ENCODE measurements at regions not wholly inside any gene's neighbourhood (a gene's known extent, or its start where the extent isn't known, plus 50 kb on each side); places are given as distances from the start of the nearest gene placed in this dataset.

GRCh38 chr10:9944690-9945089 lies 1073.0 kb upstream of the CELF2 start:
- no peak overlapping the region for H3K27ac Mint-ChIP-seq (ENCODE audit: unreplicated experiment)
- no TSS peak for BruUV-seq (replicated peaks)
- no peaks in the 10 kb centered on the region; the same call in 1 of the 2 replicates for H3K9me3 ChIP-seq

GRCh38 chr10:9950070-9950469 lies 1067.6 kb upstream of the CELF2 start:
- Histone ChIP-seq H3K4me1 (no peaks in the 10 kb centered on the region), H3K36me3 (ENCODE audit: control insufficient read depth, insufficient read depth, low read length) (no peaks in the 10 kb centered on the region), H3K27me3 (replicated peaks; ENCODE audit: control insufficient read depth, insufficient read depth, low read length) (no peaks in the 10 kb centered on the region), H3K9me3 (no peaks in the 10 kb centered on the region; the same call in 1 of the 2 replicates), H3K4me3 (ENCODE audit: low read depth, low read length) (no peak overlapping the region)
- no TSS peak for BruUV-seq (replicated peaks)
- Mint-ChIP-seq H3K9me3 (ENCODE audit: unreplicated experiment) (no peaks in the 10 kb centered on the region), H3K4me1 (ENCODE audit: low read depth, unreplicated experiment) (no peaks in the 10 kb centered on the region), H3K27ac (ENCODE audit: unreplicated experiment) (no peak overlapping the region), H3K36me3 (ENCODE audit: insufficient read depth, unreplicated experiment) (no peaks in the 10 kb centered on the region), H3K27me3 (ENCODE audit: insufficient read depth, unreplicated experiment) (no peaks in the 10 kb centered on the region), H3K4me3 (ENCODE audit: unreplicated experiment) (no peak overlapping the region)
- ChIA-PET CTCF (no interaction called here), POLR2A (no interaction called here)
- intact Hi-C loops (cut with micrococcal nuclease; ENCODE audit: unreplicated experiment): no loop called here
- no peak for TF ChIP-seq CTCF (IDR thresholded peaks at IDR 0.05; ENCODE audit: insufficient read depth in 1 of 2, low read depth in 1 of 2, low read length in 1 of 2, severe bottlenecking in 1 of 2, unreplicated experiment in 1 of 2)
- no peak for DNase-seq

More at GRCh38 chr10:9944690-9945089, 1073.0 kb upstream of the CELF2 start:
- intact Hi-C loops (cut with micrococcal nuclease; ENCODE audit: unreplicated experiment): no loop called here
- Histone ChIP-seq H3K4me3 (ENCODE audit: low read depth, low read length) (no peak overlapping the region), H3K4me1 (no peaks in the 10 kb centered on the region), H3K27me3 (replicated peaks; ENCODE audit: control insufficient read depth, insufficient read depth, low read length) (no peaks in the 10 kb centered on the region), H3K36me3 (ENCODE audit: control insufficient read depth, insufficient read depth, low read length) (no peaks in the 10 kb centered on the region)
- no peak for DNase-seq
- CTCF ChIA-PET: no interaction called here
- POLR2A ChIA-PET: no interaction called here
- Mint-ChIP-seq H3K4me3 (ENCODE audit: unreplicated experiment) (no peak overlapping the region), H3K27me3 (ENCODE audit: insufficient read depth, unreplicated experiment) (peaks cover 9% of the 10 kb centered on the region), H3K4me1 (ENCODE audit: low read depth, unreplicated experiment) (no peaks in the 10 kb centered on the region), H3K9me3 (ENCODE audit: unreplicated experiment) (no peaks in the 10 kb centered on the region), H3K36me3 (ENCODE audit: insufficient read depth, unreplicated experiment) (no peaks in the 10 kb centered on the region)
- no peak for TF ChIP-seq CTCF (IDR thresholded peaks at IDR 0.05; ENCODE audit: insufficient read depth in 1 of 2, low read depth in 1 of 2, low read length in 1 of 2, severe bottlenecking in 1 of 2, unreplicated experiment in 1 of 2)

GRCh38 chr10:9951481-9952257 lies 1066.0 kb upstream of the CELF2 start:
- H3K4me1 Mint-ChIP-seq (ENCODE audit: low read depth, unreplicated experiment): no peaks in the 10 kb centered on the region
- intact Hi-C loops (cut with micrococcal nuclease; ENCODE audit: unreplicated experiment): no loop called here

More at GRCh38 chr10:9951481-9952257, 1066.0 kb upstream of the CELF2 start:
- no peaks in the 10 kb centered on the region for H3K36me3 ChIP-seq (ENCODE audit: control insufficient read depth, insufficient read depth, low read length)
- BruUV-seq (replicated peaks): no TSS peak
- Mint-ChIP-seq H3K36me3 (ENCODE audit: insufficient read depth, unreplicated experiment) (no peaks in the 10 kb centered on the region), H3K27ac (ENCODE audit: unreplicated experiment) (no peak overlapping the region), H3K4me3 (ENCODE audit: unreplicated experiment) (no peak overlapping the region), H3K27me3 (ENCODE audit: insufficient read depth, unreplicated experiment) (no peaks in the 10 kb centered on the region), H3K9me3 (ENCODE audit: unreplicated experiment) (no peaks in the 10 kb centered on the region)
- no peaks in the 10 kb centered on the region for H3K9me3 ChIP-seq
- no peak for TF ChIP-seq CTCF (IDR thresholded peaks at IDR 0.05; ENCODE audit: insufficient read depth in 1 of 2, low read depth in 1 of 2, low read length in 1 of 2, severe bottlenecking in 1 of 2, unreplicated experiment in 1 of 2)
- ChIA-PET POLR2A (no interaction called here), CTCF (no interaction called here)
- no peak overlapping the region for H3K4me3 ChIP-seq (ENCODE audit: low read depth, low read length)
- no peaks in the 10 kb centered on the region for H3K27me3 ChIP-seq (replicated peaks; ENCODE audit: control insufficient read depth, insufficient read depth, low read length)
- no peak for DNase-seq
- H3K4me1 ChIP-seq: no peaks in the 10 kb centered on the region
